WTC11 (cell line): ENCODE measurements at regions not wholly inside any gene's neighbourhood (a gene's known extent, or its start where the extent isn't known, plus 50 kb on each side); places are given as distances from the start of the nearest gene placed in this dataset.

ENCODE experiments used
- ATAC-seq: fragments of 200-7000 bp; cut with Tn5 transposase; 2 replicates; pipeline ENCODE4 v1.10.0; 2021; ENCODE audit warnings: mild to moderate bottlenecking, moderate library complexity
- CTCF ChIA-PET: fragments of 300-600 bp; sonication (Branson Sonifier 250); formaldehyde crosslinking; loops from one replicate; lab custom pipeline; 2021; ENCODE audit warnings: antibody characterized with exemption; lab: Charles Lee
- POLR2A ChIA-PET: fragments of 350-600 bp; sonication (Branson Sonifier 250); formaldehyde crosslinking; loops from one replicate; lab custom pipeline; 2021; ENCODE audit warnings: antibody characterized with exemption; lab: Charles Lee
- DNase-seq: peaks from one replicate; pipeline ENCODE4 v3.0.0; 2021; ENCODE audit warnings: low spot score
- H3K27ac Mint-ChIP-seq: 2 replicates; pipeline ENCODE4 v1.8.0; 2021; ENCODE audit warnings: mixed read lengths
- H3K27me3 Mint-ChIP-seq: 2 replicates; pipeline ENCODE4 v1.8.0; 2021; ENCODE audit warnings: low read depth, mild to moderate bottlenecking, moderate library complexity, mixed read lengths
- H3K36me3 Mint-ChIP-seq: 2 replicates; pipeline ENCODE4 v1.8.0; 2021; ENCODE audit warnings: mixed read lengths
- H3K4me1 Mint-ChIP-seq: 2 replicates; pipeline ENCODE4 v1.8.0; 2022; ENCODE audit warnings: mixed read lengths
- H3K4me3 Mint-ChIP-seq: 2 replicates; pipeline ENCODE4 v1.8.0; 2021; ENCODE audit warnings: mild to moderate bottlenecking, moderate library complexity, mixed read lengths
- H3K9me3 Mint-ChIP-seq: 2 replicates; pipeline ENCODE4 v1.8.0; 2021; ENCODE audit warnings: mixed read lengths
- ATF1 ChIP-seq: sonication (generic); formaldehyde crosslinking; IDR thresholded peaks from 2 replicates; pipeline ENCODE4 v1.8.1; 2023; ENCODE audit warnings: mild to moderate bottlenecking, moderate library complexity, missing genetic modification reagents
- EMX1 ChIP-seq: fragments of 250-450 bp; sonication (Bioruptor Pico); IDR thresholded peaks from 2 replicates; pipeline ENCODE4 v1.8.0; 2021; ENCODE audit warnings: mild to moderate bottlenecking
- ESRRA ChIP-seq: sonication (generic); formaldehyde crosslinking; IDR thresholded peaks from 2 replicates; pipeline ENCODE4 v1.8.1; 2022; ENCODE audit warnings: mild to moderate bottlenecking, missing genetic modification reagents, borderline replicate concordance
- ETV6 ChIP-seq: sonication (generic); formaldehyde crosslinking; IDR thresholded peaks from 2 replicates; pipeline ENCODE4 v1.8.1; 2022; ENCODE audit warnings: mild to moderate bottlenecking, missing genetic modification reagents
- FOXJ3 ChIP-seq: sonication (generic); formaldehyde crosslinking; IDR thresholded peaks from 2 replicates; pipeline ENCODE4 v1.9.0; 2021; ENCODE audit warnings: missing genetic modification reagents, mild to moderate bottlenecking, borderline replicate concordance
- FOXK1 ChIP-seq: sonication (generic); formaldehyde crosslinking; IDR thresholded peaks from 2 replicates; pipeline ENCODE4 v1.8.0; 2022; ENCODE audit warnings: mild to moderate bottlenecking, moderate library complexity, missing genetic modification reagents
- GABPB1 ChIP-seq: sonication (generic); formaldehyde crosslinking; IDR thresholded peaks from 2 replicates; pipeline ENCODE4 v1.8.1; 2023; ENCODE audit warnings: mild to moderate bottlenecking, missing genetic modification reagents
- GTF2I ChIP-seq: fragments of 250-450 bp; sonication (Bioruptor Pico); conservative IDR thresholded peaks from 2 replicates; pipeline ENCODE4 v1.4.0; 2021; ENCODE audit warnings: mild to moderate bottlenecking
- JUN ChIP-seq: sonication (generic); formaldehyde crosslinking; IDR thresholded peaks from 2 replicates; pipeline ENCODE4 v1.8.0; 2023; ENCODE audit warnings: mild to moderate bottlenecking, missing genetic modification reagents
- MYBL2 ChIP-seq: sonication (generic); formaldehyde crosslinking; IDR thresholded peaks from 2 replicates; pipeline ENCODE4 v1.8.1; 2023; ENCODE audit warnings: mild to moderate bottlenecking, moderate library complexity, missing genetic modification reagents
- NR1H2 ChIP-seq: sonication (generic); formaldehyde crosslinking; IDR thresholded peaks from 2 replicates; pipeline ENCODE4 v1.9.0; 2021; ENCODE audit warnings: mild to moderate bottlenecking, moderate library complexity, missing genetic modification reagents
- RORB ChIP-seq: fragments of 250-450 bp; sonication (Bioruptor Pico); IDR thresholded peaks from 2 replicates; pipeline ENCODE4 v1.9.0; 2021; ENCODE audit warnings: mild to moderate bottlenecking
- SOX15 ChIP-seq: fragments of 250-450 bp; sonication (Bioruptor Pico); IDR thresholded peaks from 2 replicates; pipeline ENCODE4 v1.9.0; 2021; ENCODE audit warnings: mild to moderate bottlenecking
- SP1 ChIP-seq: sonication (generic); formaldehyde crosslinking; conservative IDR thresholded peaks from 2 replicates; pipeline ENCODE4 v1.8.1; 2022; ENCODE audit warnings: missing genetic modification reagents
- TP53 ChIP-seq: sonication (generic); formaldehyde crosslinking; IDR thresholded peaks from 2 replicates; pipeline ENCODE4 v1.8.1; 2023; ENCODE audit warnings: mild to moderate bottlenecking, missing genetic modification reagents
- ZBTB21 ChIP-seq: sonication (generic); formaldehyde crosslinking; IDR thresholded peaks from 2 replicates; pipeline ENCODE4 v1.8.1; 2023; ENCODE audit warnings: mild to moderate bottlenecking, missing genetic modification reagents, borderline replicate concordance
- ZNF121 ChIP-seq: sonication (generic); formaldehyde crosslinking; IDR thresholded peaks from 2 replicates; pipeline ENCODE4 v1.8.0; 2023; ENCODE audit warnings: missing genetic modification reagents
- ZNF232 ChIP-seq: sonication (generic); formaldehyde crosslinking; IDR thresholded peaks from 2 replicates; pipeline ENCODE4 v1.8.0; 2022; ENCODE audit warnings: mild to moderate bottlenecking, missing genetic modification reagents
- ZNF317 ChIP-seq: sonication (generic); formaldehyde crosslinking; IDR thresholded peaks from 2 replicates; pipeline ENCODE4 v1.8.1; 2023; ENCODE audit warnings: low read depth, mild to moderate bottlenecking, moderate library complexity, missing genetic modification reagents, borderline replicate concordance
- ZNF423 ChIP-seq: fragments of 250-450 bp; sonication (Bioruptor Pico); IDR thresholded peaks from 2 replicates; pipeline ENCODE4 v2.1.2; 2022; ENCODE audit warnings: mild to moderate bottlenecking, moderate library complexity
- TF ChIP-seq, protein P1 (sequence below): sonication (generic); formaldehyde crosslinking; IDR thresholded peaks from 2 replicates; pipeline ENCODE4 v1.8.1; 2022; ENCODE audit warnings: low read depth, missing genetic modification reagents, borderline replicate concordance
- TF ChIP-seq, protein P2 (sequence below): sonication (generic); formaldehyde crosslinking; conservative IDR thresholded peaks from 2 replicates; pipeline ENCODE4 v1.8.1; 2023; ENCODE audit warnings: mild to moderate bottlenecking, low read depth, missing genetic modification reagents, moderate library complexity
- TF ChIP-seq, protein P3 (sequence below): sonication (generic); formaldehyde crosslinking; IDR thresholded peaks from 2 replicates; pipeline ENCODE4 v1.8.0; 2022; ENCODE audit warnings: mild to moderate bottlenecking, missing genetic modification reagents
- TF ChIP-seq, protein P4 (sequence below): sonication (generic); formaldehyde crosslinking; IDR thresholded peaks from 2 replicates; pipeline ENCODE4 v1.8.1; 2023; ENCODE audit warnings: mild to moderate bottlenecking, moderate library complexity, missing genetic modification reagents
- TF ChIP-seq, protein P5 (sequence below): sonication (generic); formaldehyde crosslinking; IDR thresholded peaks from 2 replicates; pipeline ENCODE4 v1.8.0; 2023; ENCODE audit warnings: missing genetic modification reagents
- TF ChIP-seq, protein P6 (sequence below): sonication (generic); formaldehyde crosslinking; conservative IDR thresholded peaks from 2 replicates; pipeline ENCODE4 v1.8.1; 2022; ENCODE audit warnings: mild to moderate bottlenecking, missing genetic modification reagents

DNA sequence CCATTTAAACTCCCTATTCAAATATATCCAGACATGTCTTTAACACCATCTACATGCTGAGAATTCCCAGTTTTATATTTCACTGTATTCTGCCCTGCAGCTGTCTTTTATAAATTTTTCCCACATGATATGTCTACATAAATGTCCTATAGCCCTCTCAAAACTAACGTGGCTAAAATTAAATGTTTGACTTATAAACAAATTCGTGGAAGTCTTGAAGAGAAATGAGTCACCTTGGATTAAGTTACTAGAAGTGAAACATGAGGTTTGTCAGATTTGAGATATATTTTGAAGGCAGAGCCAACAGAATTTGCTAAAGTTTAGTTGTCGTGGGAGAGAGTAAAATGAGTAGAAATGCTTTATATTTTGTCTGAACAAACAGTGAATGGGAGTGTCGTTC, 386.9 kb upstream of the CNTNAP2 start:
- no peaks in the 10 kb centered on the region; the same call in 1 of the 2 replicates for H3K27me3 Mint-ChIP-seq
- peaks cover 10% of the 10 kb centered on the region for H3K4me1 Mint-ChIP-seq
- POLR2A ChIA-PET: no interaction called here
- ATAC-seq: no peak
- CTCF ChIA-PET: no interaction called here
- H3K36me3 Mint-ChIP-seq: no peaks in the 10 kb centered on the region
- H3K4me3 Mint-ChIP-seq: no peak overlapping the region
- DNase-seq: no peak
- TF ChIP-seq GABPB1 (CRISPR knock-in tag): no peak
- no peak for TF ChIP-seq ESRRA (CRISPR knock-in tag)
- no peak for TF ChIP-seq TP53 (CRISPR knock-in tag)
- no peak for TF ChIP-seq ZNF232
- TF ChIP-seq, protein P1, sequence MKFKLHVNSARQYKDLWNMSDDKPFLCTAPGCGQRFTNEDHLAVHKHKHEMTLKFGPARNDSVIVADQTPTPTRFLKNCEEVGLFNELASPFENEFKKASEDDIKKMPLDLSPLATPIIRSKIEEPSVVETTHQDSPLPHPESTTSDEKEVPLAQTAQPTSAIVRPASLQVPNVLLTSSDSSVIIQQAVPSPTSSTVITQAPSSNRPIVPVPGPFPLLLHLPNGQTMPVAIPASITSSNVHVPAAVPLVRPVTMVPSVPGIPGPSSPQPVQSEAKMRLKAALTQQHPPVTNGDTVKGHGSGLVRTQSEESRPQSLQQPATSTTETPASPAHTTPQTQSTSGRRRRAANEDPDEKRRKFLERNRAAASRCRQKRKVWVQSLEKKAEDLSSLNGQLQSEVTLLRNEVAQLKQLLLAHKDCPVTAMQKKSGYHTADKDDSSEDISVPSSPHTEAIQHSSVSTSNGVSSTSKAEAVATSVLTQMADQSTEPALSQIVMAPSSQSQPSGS (CRISPR knock-in tag): no peak
- TF ChIP-seq, protein P2, sequence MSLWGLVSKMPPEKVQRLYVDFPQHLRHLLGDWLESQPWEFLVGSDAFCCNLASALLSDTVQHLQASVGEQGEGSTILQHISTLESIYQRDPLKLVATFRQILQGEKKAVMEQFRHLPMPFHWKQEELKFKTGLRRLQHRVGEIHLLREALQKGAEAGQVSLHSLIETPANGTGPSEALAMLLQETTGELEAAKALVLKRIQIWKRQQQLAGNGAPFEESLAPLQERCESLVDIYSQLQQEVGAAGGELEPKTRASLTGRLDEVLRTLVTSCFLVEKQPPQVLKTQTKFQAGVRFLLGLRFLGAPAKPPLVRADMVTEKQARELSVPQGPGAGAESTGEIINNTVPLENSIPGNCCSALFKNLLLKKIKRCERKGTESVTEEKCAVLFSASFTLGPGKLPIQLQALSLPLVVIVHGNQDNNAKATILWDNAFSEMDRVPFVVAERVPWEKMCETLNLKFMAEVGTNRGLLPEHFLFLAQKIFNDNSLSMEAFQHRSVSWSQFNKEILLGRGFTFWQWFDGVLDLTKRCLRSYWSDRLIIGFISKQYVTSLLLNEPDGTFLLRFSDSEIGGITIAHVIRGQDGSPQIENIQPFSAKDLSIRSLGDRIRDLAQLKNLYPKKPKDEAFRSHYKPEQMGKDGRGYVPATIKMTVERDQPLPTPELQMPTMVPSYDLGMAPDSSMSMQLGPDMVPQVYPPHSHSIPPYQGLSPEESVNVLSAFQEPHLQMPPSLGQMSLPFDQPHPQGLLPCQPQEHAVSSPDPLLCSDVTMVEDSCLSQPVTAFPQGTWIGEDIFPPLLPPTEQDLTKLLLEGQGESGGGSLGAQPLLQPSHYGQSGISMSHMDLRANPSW (CRISPR knock-in tag): no peak
- no peaks in the 10 kb centered on the region for H3K9me3 Mint-ChIP-seq
- H3K27ac Mint-ChIP-seq: no peak overlapping the region

DNA sequence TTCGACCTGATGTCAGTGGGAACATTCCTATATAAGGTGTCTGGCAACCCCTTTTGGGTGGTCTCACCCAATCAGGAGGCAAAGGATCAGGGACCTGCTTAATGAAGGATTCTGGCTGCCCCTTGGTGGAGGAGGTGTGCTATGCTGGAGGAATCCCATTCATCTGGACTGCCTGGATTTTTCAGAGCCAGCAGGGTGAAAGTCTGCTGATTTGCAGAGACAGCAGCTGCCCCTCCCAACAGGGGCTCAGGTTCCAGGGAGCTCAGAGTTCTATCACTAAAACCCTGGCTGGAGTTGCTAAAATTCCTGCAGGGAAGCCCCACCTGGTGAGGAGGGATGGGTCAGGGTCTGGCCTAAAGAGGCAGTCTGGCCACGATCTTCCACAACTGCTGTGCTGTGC, 398.5 kb upstream of the CNTNAP2 start:
- Mint-ChIP-seq H3K36me3 (no peaks in the 10 kb centered on the region), H3K4me1 (peaks cover 13% of the 10 kb centered on the region), H3K4me3 (no peak overlapping the region)
- POLR2A ChIA-PET: no interaction called here
- TF ChIP-seq, protein P3, sequence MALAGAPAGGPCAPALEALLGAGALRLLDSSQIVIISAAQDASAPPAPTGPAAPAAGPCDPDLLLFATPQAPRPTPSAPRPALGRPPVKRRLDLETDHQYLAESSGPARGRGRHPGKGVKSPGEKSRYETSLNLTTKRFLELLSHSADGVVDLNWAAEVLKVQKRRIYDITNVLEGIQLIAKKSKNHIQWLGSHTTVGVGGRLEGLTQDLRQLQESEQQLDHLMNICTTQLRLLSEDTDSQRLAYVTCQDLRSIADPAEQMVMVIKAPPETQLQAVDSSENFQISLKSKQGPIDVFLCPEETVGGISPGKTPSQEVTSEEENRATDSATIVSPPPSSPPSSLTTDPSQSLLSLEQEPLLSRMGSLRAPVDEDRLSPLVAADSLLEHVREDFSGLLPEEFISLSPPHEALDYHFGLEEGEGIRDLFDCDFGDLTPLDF (CRISPR knock-in tag): no peak
- TF ChIP-seq ZNF423 (CRISPR knock-in tag) (no peak), MYBL2 (CRISPR knock-in tag) (no peak), EMX1 (CRISPR knock-in tag) (no peak), ATF1 (CRISPR knock-in tag) (no peak), ZNF121 (no peak), GTF2I (no peak), FOXJ3 (no peak), RORB (CRISPR knock-in tag) (no peak)
- TF ChIP-seq, protein P4, sequence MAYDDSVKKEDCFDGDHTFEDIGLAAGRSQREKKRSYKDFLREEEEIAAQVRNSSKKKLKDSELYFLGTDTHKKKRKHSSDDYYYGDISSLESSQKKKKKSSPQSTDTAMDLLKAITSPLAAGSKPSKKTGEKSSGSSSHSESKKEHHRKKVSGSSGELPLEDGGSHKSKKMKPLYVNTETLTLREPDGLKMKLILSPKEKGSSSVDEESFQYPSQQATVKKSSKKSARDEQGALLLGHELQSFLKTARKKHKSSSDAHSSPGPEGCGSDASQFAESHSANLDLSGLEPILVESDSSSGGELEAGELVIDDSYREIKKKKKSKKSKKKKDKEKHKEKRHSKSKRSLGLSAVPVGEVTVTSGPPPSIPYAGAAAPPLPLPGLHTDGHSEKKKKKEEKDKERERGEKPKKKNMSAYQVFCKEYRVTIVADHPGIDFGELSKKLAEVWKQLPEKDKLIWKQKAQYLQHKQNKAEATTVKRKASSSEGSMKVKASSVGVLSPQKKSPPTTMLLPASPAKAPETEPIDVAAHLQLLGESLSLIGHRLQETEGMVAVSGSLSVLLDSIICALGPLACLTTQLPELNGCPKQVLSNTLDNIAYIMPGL: no peak
- TF ChIP-seq, all 79 proteins: peak for 0
- DNase-seq: peak; percentile 56
- peak; percentile 95 for ATAC-seq
- H3K9me3 Mint-ChIP-seq: peaks cover 11% of the 10 kb centered on the region; the same call in 1 of the 2 replicates
- H3K27ac Mint-ChIP-seq: peak overlapping the region; percentile 53
- CTCF ChIA-PET: interaction anchor here (1.0 kb wide), 1 partner anchor 14 kb away, joined by 3 read pairs; no protein-coding TSS in a partner anchor
- H3K27me3 Mint-ChIP-seq: peaks cover 2% of the 10 kb centered on the region; the same call in 1 of the 2 replicates

DNA sequence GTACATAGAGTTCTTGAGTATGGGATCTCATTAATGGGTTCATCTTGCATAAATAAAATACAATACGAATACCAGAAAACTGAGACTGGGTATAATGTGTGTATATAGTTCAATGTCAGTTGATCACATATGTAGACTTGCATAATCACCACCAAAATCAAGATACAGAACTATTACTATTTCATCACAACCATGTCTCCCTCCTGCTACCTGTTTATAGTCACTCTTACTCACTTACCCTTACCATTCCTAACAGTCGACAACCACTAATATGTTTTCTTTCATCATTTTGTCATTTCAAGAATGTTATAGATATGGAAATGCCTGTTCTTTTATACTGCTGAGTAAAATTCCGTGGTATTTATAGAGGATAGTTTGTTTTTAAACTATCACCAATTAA, 416.1 kb upstream of the CNTNAP2 start:
- no peak for ATAC-seq
- Mint-ChIP-seq H3K4me3 (no peak overlapping the region), H3K9me3 (peaks cover 9% of the 10 kb centered on the region; the same call in 1 of the 2 replicates), H3K27ac (no peak overlapping the region), H3K36me3 (no peaks in the 10 kb centered on the region), H3K4me1 (no peaks in the 10 kb centered on the region), H3K27me3 (no peaks in the 10 kb centered on the region)
- ChIA-PET CTCF (no interaction called here), POLR2A (no interaction called here)
- no peak for DNase-seq
- TF ChIP-seq NR1H2 (CRISPR knock-in tag): no peak
- TF ChIP-seq JUN (CRISPR knock-in tag): no peak
- TF ChIP-seq, protein P1 (CRISPR knock-in tag): no peak
- TF ChIP-seq SP1 (CRISPR knock-in tag): no peak
- TF ChIP-seq, protein P5, sequence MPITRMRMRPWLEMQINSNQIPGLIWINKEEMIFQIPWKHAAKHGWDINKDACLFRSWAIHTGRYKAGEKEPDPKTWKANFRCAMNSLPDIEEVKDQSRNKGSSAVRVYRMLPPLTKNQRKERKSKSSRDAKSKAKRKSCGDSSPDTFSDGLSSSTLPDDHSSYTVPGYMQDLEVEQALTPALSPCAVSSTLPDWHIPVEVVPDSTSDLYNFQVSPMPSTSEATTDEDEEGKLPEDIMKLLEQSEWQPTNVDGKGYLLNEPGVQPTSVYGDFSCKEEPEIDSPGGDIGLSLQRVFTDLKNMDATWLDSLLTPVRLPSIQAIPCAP: no peak
- no peak for TF ChIP-seq MYBL2 (CRISPR knock-in tag)
- TF ChIP-seq, protein P6, sequence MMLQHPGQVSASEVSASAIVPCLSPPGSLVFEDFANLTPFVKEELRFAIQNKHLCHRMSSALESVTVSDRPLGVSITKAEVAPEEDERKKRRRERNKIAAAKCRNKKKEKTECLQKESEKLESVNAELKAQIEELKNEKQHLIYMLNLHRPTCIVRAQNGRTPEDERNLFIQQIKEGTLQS (CRISPR knock-in tag): no peak
- no peak for TF ChIP-seq ZBTB21 (CRISPR knock-in tag)
- no peak for TF ChIP-seq SOX15 (CRISPR knock-in tag)
- TF ChIP-seq FOXK1 (CRISPR knock-in tag): no peak
- TF ChIP-seq ZNF317 (CRISPR knock-in tag): no peak
- TF ChIP-seq ETV6 (CRISPR knock-in tag): no peak
